ENCODE measurements at regions not wholly inside any gene's neighbourhood (a gene's known extent, or its start where the extent isn't known, plus 50 kb on each side); places are given as distances from the start of the nearest gene placed in this dataset.
"Not testable (repeated sequence)": the region's sequence is repeated elsewhere in the genome, so short reads cannot be mapped to it uniquely, and the experiment has no call there.

DNA sequence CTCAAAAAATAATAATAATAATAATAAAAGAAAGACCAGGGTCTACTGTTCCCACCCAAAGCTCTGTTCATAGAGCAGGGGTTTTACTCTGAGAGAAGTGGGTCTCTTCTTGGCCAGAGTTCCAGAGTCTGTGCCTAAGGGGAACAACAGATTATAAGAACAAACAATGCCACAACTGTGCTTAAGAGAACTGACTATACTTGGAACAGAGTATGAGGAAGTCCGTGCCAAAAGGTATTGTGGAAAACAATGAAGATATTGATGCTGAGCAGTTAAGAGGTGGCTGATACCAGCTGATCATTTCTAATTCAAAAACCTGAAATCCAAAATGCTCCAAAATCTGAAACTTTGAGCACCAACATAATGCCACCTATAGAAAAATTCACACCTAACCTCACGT, 229.6 kb downstream of the FBXO8 start:
- Histone ChIP-seq H3K9me3 (ENCODE audit: control insufficient read depth, insufficient read depth, low read length) (no peaks in the 10 kb centered on the region), H3K4me2 (ENCODE audit: low read length) (no peak overlapping the region), H3F3A (ENCODE audit: control insufficient read depth, insufficient read depth) (no peaks in the 10 kb centered on the region), H3K4me1 (ENCODE audit: control insufficient read depth, low read length) (peaks cover 5% of the 10 kb centered on the region; the same call in 1 of the 2 replicates), H4K20me1 (ENCODE audit: control insufficient read depth, insufficient read depth, low read depth, low read length) (no peaks in the 10 kb centered on the region), H3K27me3 (ENCODE audit: control insufficient read depth, low read length) (no peaks in the 10 kb centered on the region), H3K9me2 (replicated peaks; ENCODE audit: control insufficient read depth, low read length) (no peaks in the 10 kb centered on the region), H3K79me2 (ENCODE audit: control insufficient read depth, low read length) (no peaks in the 10 kb centered on the region), H3K36me3 (ENCODE audit: control insufficient read depth, low read length) (no peaks in the 10 kb centered on the region), H3K27ac (ENCODE audit: low read depth, low read length) (no peak overlapping the region), H3K4me3 (ENCODE audit: low read length) (no peak overlapping the region)
- no peak for TF ChIP-seq EZH2phosphoT487 (IDR thresholded peaks at IDR 0.05; ENCODE audit: borderline replicate concordance, low read length)
- TF ChIP-seq, protein P1, sequence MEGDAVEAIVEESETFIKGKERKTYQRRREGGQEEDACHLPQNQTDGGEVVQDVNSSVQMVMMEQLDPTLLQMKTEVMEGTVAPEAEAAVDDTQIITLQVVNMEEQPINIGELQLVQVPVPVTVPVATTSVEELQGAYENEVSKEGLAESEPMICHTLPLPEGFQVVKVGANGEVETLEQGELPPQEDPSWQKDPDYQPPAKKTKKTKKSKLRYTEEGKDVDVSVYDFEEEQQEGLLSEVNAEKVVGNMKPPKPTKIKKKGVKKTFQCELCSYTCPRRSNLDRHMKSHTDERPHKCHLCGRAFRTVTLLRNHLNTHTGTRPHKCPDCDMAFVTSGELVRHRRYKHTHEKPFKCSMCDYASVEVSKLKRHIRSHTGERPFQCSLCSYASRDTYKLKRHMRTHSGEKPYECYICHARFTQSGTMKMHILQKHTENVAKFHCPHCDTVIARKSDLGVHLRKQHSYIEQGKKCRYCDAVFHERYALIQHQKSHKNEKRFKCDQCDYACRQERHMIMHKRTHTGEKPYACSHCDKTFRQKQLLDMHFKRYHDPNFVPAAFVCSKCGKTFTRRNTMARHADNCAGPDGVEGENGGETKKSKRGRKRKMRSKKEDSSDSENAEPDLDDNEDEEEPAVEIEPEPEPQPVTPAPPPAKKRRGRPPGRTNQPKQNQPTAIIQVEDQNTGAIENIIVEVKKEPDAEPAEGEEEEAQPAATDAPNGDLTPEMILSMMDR (IDR thresholded peaks at IDR 0.05; ENCODE audit: low read depth, low read length, poor library complexity, severe bottlenecking) = no peak

DNA sequence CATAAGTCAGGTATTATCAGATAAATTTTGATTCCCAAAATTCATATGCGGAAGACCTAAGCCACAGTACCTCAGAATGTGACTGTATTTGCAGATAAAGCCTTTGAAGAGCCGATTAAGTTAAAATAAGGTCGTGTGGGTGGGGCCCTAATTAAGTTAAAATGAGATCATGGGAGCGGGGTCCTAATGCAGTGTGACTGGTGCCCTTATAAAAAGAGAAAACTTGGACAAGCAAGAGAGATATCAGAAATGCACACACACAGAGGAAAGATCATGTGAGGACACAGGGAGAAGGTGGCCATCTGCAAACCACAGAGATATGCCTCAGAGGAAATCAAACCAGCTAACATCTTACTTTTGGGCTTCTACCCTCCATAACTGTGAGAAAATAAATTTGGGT, 236.1 kb downstream of the FBXO8 start:
- no peak overlapping the region for H3K27ac ChIP-seq (ENCODE audit: low read depth, low read length)
- H3K27me3 ChIP-seq (ENCODE audit: control insufficient read depth, low read length) = no peaks in the 10 kb centered on the region
- H3K9me3 ChIP-seq (ENCODE audit: control insufficient read depth, insufficient read depth, low read length) = no peaks in the 10 kb centered on the region
- H3K4me1 ChIP-seq (ENCODE audit: control insufficient read depth, low read length) = no peaks in the 10 kb centered on the region
- no peaks in the 10 kb centered on the region for H3K36me3 ChIP-seq (ENCODE audit: control insufficient read depth, low read length)
- H3K79me2 ChIP-seq (ENCODE audit: control insufficient read depth, low read length) = no peaks in the 10 kb centered on the region
- H3K4me2 ChIP-seq (ENCODE audit: low read length) = no peak overlapping the region
- no peaks in the 10 kb centered on the region for H3F3A ChIP-seq (ENCODE audit: control insufficient read depth, insufficient read depth)
- TF ChIP-seq, protein P1 (IDR thresholded peaks at IDR 0.05; ENCODE audit: low read depth, low read length, poor library complexity, severe bottlenecking) = no peak
- TF ChIP-seq EZH2phosphoT487 (IDR thresholded peaks at IDR 0.05; ENCODE audit: borderline replicate concordance, low read length) = no peak
- no peak overlapping the region for H3K4me3 ChIP-seq (ENCODE audit: low read length)
- H4K20me1 ChIP-seq (ENCODE audit: control insufficient read depth, insufficient read depth, low read depth, low read length) = no peaks in the 10 kb centered on the region
- H3K9me2 ChIP-seq (replicated peaks; ENCODE audit: control insufficient read depth, low read length) = no peaks in the 10 kb centered on the region

GRCh38 chr4:174045829-174046228, 237.6 kb downstream of the FBXO8 start:
- not testable (repeated sequence) for H3K4me3 ChIP-seq (ENCODE audit: low read length); H3F3A ChIP-seq (ENCODE audit: control insufficient read depth, insufficient read depth); H3K9me3 ChIP-seq (ENCODE audit: control insufficient read depth, insufficient read depth, low read length); H3K27ac ChIP-seq (ENCODE audit: low read depth, low read length); H3K4me2 ChIP-seq (ENCODE audit: low read length); H3K9me2 ChIP-seq (replicated peaks; ENCODE audit: control insufficient read depth, low read length); H4K20me1 ChIP-seq (ENCODE audit: control insufficient read depth, insufficient read depth, low read depth, low read length); H3K36me3 ChIP-seq (ENCODE audit: control insufficient read depth, low read length); H3K27me3 ChIP-seq (ENCODE audit: control insufficient read depth, low read length); H3K79me2 ChIP-seq (ENCODE audit: control insufficient read depth, low read length); H3K4me1 ChIP-seq (ENCODE audit: control insufficient read depth, low read length)

DNA sequence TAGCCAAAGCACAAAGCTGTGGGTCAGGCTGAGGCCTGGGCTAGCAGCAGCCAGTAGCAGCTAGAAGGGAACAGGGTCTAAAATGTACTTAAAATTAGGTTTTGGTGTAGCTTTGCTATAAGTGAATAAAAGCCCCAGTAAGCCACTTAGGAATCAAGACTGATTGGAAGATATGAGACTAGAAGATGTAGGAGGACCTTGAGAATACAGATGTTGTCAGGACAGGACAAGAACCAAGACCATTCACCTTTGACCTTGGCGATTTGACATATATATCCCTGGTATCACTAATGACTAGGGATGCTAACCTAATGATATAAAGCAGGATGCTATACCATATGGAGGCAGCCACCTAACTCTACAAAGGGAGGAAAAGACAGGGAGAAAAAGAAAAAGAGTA, 238.1 kb downstream of the FBXO8 start:
- no peak overlapping the region for H3K4me3 ChIP-seq (ENCODE audit: low read length)
- H3K36me3 ChIP-seq (ENCODE audit: control insufficient read depth, low read length) = no peaks in the 10 kb centered on the region
- no peaks in the 10 kb centered on the region for H3F3A ChIP-seq (ENCODE audit: control insufficient read depth, insufficient read depth)
- no peaks in the 10 kb centered on the region for H3K4me1 ChIP-seq (ENCODE audit: control insufficient read depth, low read length)
- no peaks in the 10 kb centered on the region for H3K27me3 ChIP-seq (ENCODE audit: control insufficient read depth, low read length)
- H3K9me3 ChIP-seq (ENCODE audit: control insufficient read depth, insufficient read depth, low read length) = no peaks in the 10 kb centered on the region
- no peak overlapping the region for H3K4me2 ChIP-seq (ENCODE audit: low read length)
- no peaks in the 10 kb centered on the region for H3K9me2 ChIP-seq (replicated peaks; ENCODE audit: control insufficient read depth, low read length)
- TF ChIP-seq, protein P1 (IDR thresholded peaks at IDR 0.05; ENCODE audit: low read depth, low read length, poor library complexity, severe bottlenecking) = no peak
- TF ChIP-seq EZH2phosphoT487 (IDR thresholded peaks at IDR 0.05; ENCODE audit: borderline replicate concordance, low read length) = no peak
- H4K20me1 ChIP-seq (ENCODE audit: control insufficient read depth, insufficient read depth, low read depth, low read length) = no peaks in the 10 kb centered on the region
- no peak overlapping the region for H3K27ac ChIP-seq (ENCODE audit: low read depth, low read length)
- no peaks in the 10 kb centered on the region for H3K79me2 ChIP-seq (ENCODE audit: control insufficient read depth, low read length)
